ENCODE measurements at regions not wholly inside any gene's neighbourhood (a gene's known extent, or its start where the extent isn't known, plus 50 kb on each side); places are given as distances from the start of the nearest gene placed in this dataset.

DNA sequence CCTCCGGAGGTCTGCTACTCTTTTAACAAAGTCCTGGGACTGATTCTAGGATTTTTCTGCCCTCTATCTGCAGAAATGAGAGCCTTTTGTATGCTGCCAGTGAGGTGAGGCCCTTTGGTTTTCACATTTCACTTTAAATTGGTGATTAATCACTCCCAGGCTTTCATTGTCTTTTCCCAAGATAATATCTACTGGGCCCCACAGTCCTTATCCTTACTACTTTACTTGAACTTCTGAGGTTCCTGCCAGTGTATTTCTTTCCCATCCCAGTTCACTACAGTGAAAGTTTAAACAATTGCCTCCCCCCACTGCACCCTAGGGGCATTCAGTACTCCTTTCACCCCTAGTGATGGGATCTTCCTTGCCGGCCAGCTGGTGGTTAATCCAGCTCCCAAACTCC is 127.4 kb upstream of the INHBA start:
- POLR2A ChIA-PET, result no interaction called here
- intact Hi-C loops (cut with micrococcal nuclease; ENCODE audit: unreplicated experiment), result no loop called here

More for the DNA sequence above, 127.4 kb upstream of the INHBA start:
- no TSS peak for BruUV-seq (replicated peaks)
- Histone ChIP-seq H3K9me3 (ENCODE audit: low read length) (peaks cover 32% of the 10 kb centered on the region), H3K27ac (ENCODE audit: extremely low read length, insufficient read depth, low read length) (no peak overlapping the region), H3K9ac (ENCODE audit: insufficient read depth, low read depth, low read length) (no peak overlapping the region), H3K4me3 (replicated peaks in 1 of 3; ENCODE audit: insufficient read depth in 1 of 3, low read depth in 2 of 3, low read length in 3 of 3) (no peak overlapping the region), H3K79me2 (ENCODE audit: insufficient read depth, low read length) (no peaks in the 10 kb centered on the region), H3K36me3 (replicated peaks in 1 of 2; ENCODE audit: control insufficient read depth in 1 of 2, insufficient read depth in 2 of 2, low read length in 2 of 2) (no peaks in the 10 kb centered on the region), H3K4me1 (ENCODE audit: insufficient read depth, low read length) (no peaks in the 10 kb centered on the region), H3K27me3 (ENCODE audit: control insufficient read depth in 1 of 2, insufficient read depth in 2 of 2, low read length in 2 of 2) (no peaks in the 10 kb centered on the region), H4K20me1 (ENCODE audit: insufficient read depth, low read length) (no peaks in the 10 kb centered on the region), H3K4me2 (ENCODE audit: low read depth, low read length) (no peak overlapping the region), H2AFZ (ENCODE audit: low read length) (no peak overlapping the region)
- in situ Hi-C loops (cut with HindIII; ENCODE audit: extremely low pct_ligation_motif_present, low pct_unique_long_range_greater_than_20kb), result no loop called here
- ATAC-seq (no peak), FAIRE-seq (no peak), DNase-seq (ENCODE audit: low spot score) (no peak)
- TF ChIP-seq, protein P1, sequence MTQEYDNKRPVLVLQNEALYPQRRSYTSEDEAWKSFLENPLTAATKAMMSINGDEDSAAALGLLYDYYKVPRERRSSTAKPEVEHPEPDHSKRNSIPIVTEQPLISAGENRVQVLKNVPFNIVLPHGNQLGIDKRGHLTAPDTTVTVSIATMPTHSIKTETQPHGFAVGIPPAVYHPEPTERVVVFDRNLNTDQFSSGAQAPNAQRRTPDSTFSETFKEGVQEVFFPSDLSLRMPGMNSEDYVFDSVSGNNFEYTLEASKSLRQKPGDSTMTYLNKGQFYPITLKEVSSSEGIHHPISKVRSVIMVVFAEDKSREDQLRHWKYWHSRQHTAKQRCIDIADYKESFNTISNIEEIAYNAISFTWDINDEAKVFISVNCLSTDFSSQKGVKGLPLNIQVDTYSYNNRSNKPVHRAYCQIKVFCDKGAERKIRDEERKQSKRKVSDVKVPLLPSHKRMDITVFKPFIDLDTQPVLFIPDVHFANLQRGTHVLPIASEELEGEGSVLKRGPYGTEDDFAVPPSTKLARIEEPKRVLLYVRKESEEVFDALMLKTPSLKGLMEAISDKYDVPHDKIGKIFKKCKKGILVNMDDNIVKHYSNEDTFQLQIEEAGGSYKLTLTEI (CRISPR knock-in tag; conservative IDR thresholded peaks at IDR 0.05), result no peak
- TF ChIP-seq ZNF552 (CRISPR knock-in tag; IDR thresholded peaks at IDR 0.05; ENCODE audit: borderline replicate concordance), result no peak
- TF ChIP-seq YEATS2 (CRISPR knock-in tag; IDR thresholded peaks at IDR 0.05; ENCODE audit: borderline replicate concordance), result no peak
- no peak for TF ChIP-seq ZFYVE20 (CRISPR knock-in tag; IDR thresholded peaks at IDR 0.05; ENCODE audit: borderline replicate concordance, low read depth)
- TF ChIP-seq ELF3 (CRISPR knock-in tag; IDR thresholded peaks at IDR 0.05), result no peak
- TF ChIP-seq, protein P2, sequence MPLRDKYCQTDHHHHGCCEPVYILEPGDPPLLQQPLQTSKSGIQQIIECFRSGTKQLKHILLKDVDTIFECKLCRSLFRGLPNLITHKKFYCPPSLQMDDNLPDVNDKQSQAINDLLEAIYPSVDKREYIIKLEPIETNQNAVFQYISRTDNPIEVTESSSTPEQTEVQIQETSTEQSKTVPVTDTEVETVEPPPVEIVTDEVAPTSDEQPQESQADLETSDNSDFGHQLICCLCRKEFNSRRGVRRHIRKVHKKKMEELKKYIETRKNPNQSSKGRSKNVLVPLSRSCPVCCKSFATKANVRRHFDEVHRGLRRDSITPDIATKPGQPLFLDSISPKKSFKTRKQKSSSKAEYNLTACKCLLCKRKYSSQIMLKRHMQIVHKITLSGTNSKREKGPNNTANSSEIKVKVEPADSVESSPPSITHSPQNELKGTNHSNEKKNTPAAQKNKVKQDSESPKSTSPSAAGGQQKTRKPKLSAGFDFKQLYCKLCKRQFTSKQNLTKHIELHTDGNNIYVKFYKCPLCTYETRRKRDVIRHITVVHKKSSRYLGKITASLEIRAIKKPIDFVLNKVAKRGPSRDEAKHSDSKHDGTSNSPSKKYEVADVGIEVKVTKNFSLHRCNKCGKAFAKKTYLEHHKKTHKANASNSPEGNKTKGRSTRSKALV (CRISPR knock-in tag; IDR thresholded peaks at IDR 0.05), result no peak
- TF ChIP-seq ZNF138 (CRISPR knock-in tag; IDR thresholded peaks at IDR 0.05; ENCODE audit: low read depth), result no peak
- no peak for TF ChIP-seq ZNF615 (CRISPR knock-in tag; IDR thresholded peaks at IDR 0.05; ENCODE audit: borderline replicate concordance)
- TF ChIP-seq SYNCRIP (IDR thresholded peaks at IDR 0.05; ENCODE audit: insufficient read depth, low read depth, low read length), result no peak
- TF ChIP-seq ZNF879 (CRISPR knock-in tag; IDR thresholded peaks at IDR 0.05), result no peak
- no peak for TF ChIP-seq ZBTB7B (CRISPR knock-in tag; IDR thresholded peaks at IDR 0.05)
- TF ChIP-seq, protein P3, sequence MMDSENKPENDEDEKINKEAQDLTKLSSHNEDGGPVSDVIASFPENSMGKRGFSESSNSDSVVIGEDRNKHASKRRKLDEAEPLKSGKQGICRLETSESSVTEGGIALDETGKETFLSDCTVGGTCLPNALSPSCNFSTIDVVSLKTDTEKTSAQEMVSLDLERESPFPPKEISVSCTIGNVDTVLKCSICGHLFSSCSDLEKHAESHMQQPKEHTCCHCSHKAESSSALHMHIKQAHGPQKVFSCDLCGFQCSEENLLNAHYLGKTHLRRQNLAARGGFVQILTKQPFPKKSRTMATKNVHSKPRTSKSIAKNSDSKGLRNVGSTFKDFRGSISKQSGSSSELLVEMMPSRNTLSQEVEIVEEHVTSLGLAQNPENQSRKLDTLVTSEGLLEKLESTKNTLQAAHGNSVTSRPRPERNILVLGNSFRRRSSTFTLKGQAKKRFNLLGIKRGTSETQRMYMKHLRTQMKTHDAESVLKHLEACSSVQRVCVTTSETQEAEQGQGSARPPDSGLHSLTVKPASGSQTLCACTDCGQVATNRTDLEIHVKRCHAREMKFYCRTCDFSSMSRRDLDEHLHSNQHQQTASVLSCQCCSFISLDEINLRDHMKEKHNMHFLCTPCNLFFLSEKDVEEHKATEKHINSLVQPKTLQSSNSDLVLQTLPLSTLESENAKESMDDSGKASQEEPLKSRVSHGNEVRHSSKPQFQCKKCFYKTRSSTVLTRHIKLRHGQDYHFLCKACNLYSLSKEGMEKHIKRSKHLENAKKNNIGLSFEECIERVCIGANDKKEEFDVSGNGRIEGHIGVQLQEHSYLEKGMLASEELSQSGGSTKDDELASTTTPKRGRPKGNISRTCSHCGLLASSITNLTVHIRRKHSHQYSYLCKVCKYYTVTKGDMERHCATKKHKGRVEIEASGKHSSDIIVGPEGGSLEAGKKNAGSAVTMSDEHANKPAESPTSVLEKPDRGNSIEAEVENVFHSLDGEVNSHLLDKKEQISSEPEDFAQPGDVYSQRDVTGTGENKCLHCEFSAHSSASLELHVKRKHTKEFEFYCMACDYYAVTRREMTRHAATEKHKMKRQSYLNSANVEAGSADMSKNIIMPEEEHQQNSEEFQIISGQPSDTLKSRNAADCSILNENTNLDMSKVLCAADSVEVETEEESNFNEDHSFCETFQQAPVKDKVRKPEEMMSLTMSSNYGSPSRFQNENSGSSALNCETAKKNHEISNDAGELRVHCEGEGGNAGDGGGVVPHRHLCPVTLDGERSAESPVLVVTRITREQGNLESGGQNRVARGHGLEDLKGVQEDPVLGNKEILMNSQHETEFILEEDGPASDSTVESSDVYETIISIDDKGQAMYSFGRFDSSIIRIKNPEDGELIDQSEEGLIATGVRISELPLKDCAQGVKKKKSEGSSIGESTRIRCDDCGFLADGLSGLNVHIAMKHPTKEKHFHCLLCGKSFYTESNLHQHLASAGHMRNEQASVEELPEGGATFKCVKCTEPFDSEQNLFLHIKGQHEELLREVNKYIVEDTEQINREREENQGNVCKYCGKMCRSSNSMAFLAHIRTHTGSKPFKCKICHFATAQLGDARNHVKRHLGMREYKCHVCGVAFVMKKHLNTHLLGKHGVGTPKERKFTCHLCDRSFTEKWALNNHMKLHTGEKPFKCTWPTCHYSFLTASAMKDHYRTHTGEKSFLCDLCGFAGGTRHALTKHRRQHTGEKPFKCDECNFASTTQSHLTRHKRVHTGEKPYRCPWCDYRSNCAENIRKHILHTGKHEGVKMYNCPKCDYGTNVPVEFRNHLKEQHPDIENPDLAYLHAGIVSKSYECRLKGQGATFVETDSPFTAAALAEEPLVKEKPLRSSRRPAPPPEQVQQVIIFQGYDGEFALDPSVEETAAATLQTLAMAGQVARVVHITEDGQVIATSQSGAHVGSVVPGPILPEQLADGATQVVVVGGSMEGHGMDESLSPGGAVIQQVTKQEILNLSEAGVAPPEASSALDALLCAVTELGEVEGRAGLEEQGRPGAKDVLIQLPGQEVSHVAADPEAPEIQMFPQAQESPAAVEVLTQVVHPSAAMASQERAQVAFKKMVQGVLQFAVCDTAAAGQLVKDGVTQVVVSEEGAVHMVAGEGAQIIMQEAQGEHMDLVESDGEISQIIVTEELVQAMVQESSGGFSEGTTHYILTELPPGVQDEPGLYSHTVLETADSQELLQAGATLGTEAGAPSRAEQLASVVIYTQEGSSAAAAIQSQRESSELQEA (CRISPR knock-in tag; IDR thresholded peaks at IDR 0.05; ENCODE audit: not compliant biosample characterization), result no peak
- CTCF ChIA-PET (ENCODE audit: low intra/inter-chr PET ratio, low total read pairs), result no interaction called here
- 53% methylated on average over 2 of the region's 2 CpGs for WGBS (ENCODE audit: low lambda C conversion rate)

All from HepG2 (cell line).